ENCODE measurements at regions not wholly inside any gene's neighbourhood (a gene's known extent, or its start where the extent isn't known, plus 50 kb on each side); places are given as distances from the start of the nearest gene placed in this dataset.
"Not testable (repeated sequence)": the region's sequence is repeated elsewhere in the genome, so short reads cannot be mapped to it uniquely, and the experiment has no call there.

- POLR2A ChIA-PET; H3K4me3 ChIP-seq; H3K27ac ChIP-seq (ENCODE audit: extremely low read depth, low read depth, low read length); H3K9me3 ChIP-seq (replicated peaks; ENCODE audit: control insufficient read depth, insufficient read depth, low read depth, low read length); H3K36me3 ChIP-seq (ENCODE audit: control insufficient read depth, insufficient read depth, low read length); H2AFZ ChIP-seq (ENCODE audit: low read depth, low read length); H3K9ac ChIP-seq (ENCODE audit: insufficient read depth in 1 of 2, low read depth in 2 of 2, low read length in 2 of 2); in situ Hi-C loops (cut with MboI); H3K79me2 ChIP-seq (ENCODE audit: control insufficient read depth, insufficient read depth, low read length); H3K4me2 ChIP-seq (ENCODE audit: insufficient read depth, low read length); H3K9me1 ChIP-seq (ENCODE audit: control insufficient read depth, insufficient read depth, low read length); BruUV-seq (replicated peaks); H4K20me1 ChIP-seq (replicated peaks; ENCODE audit: control insufficient read depth, insufficient read depth, low read length); H3K27me3 ChIP-seq (ENCODE audit: control insufficient read depth in 2 of 2, insufficient read depth in 2 of 2, low read length in 2 of 2); ATAC-seq; intact Hi-C loops (cut with micrococcal nuclease); FAIRE-seq; H3K4me1 ChIP-seq (replicated peaks in 1 of 2; ENCODE audit: control insufficient read depth in 2 of 2, insufficient read depth in 2 of 2, low read length in 2 of 2); CTCF ChIA-PET (ENCODE audit: low intra/inter-chr PET ratio): not testable (repeated sequence)
- TF ChIP-seq RAD21 (CRISPR knock-in tag; conservative IDR thresholded peaks at IDR 0.05 in 1 of 2, IDR thresholded peaks at IDR 0.05 in 1 of 2) = peak in 1 of 2 experiments; percentile 4; a peak in 1 of 4 replicates
- 0% methylated on average over 2 of the region's 13 CpGs for WGBS (ENCODE audit: insufficient coverage, low coverage, missing lambda C conversion rate)
- peak in 1 of 4 experiments; percentile 0 for DNase-seq (ENCODE audit: extremely low read depth in 1 of 4, low spot score in 3 of 4)
Observed at GRCh38 chr16:32066016-32066651, 187.0 kb upstream of the TP53TG3D start.

GRCh38 chr16:32071586-32071985 is 181.5 kb upstream of the TP53TG3D start:
- H3K9me3 ChIP-seq (replicated peaks; ENCODE audit: control insufficient read depth, insufficient read depth, low read depth, low read length); BruUV-seq (replicated peaks); ATAC-seq; POLR2A ChIA-PET; H3K27ac ChIP-seq (ENCODE audit: extremely low read depth, low read depth, low read length); intact Hi-C loops (cut with micrococcal nuclease); FAIRE-seq; H4K20me1 ChIP-seq (replicated peaks; ENCODE audit: control insufficient read depth, insufficient read depth, low read length); H3K4me1 ChIP-seq (replicated peaks in 1 of 2; ENCODE audit: control insufficient read depth in 2 of 2, insufficient read depth in 2 of 2, low read length in 2 of 2); H3K79me2 ChIP-seq (ENCODE audit: control insufficient read depth, insufficient read depth, low read length); H3K4me3 ChIP-seq; H3K36me3 ChIP-seq (ENCODE audit: control insufficient read depth, insufficient read depth, low read length); H3K9me1 ChIP-seq (ENCODE audit: control insufficient read depth, insufficient read depth, low read length); H2AFZ ChIP-seq (ENCODE audit: low read depth, low read length); DNase-seq (ENCODE audit: extremely low read depth in 1 of 4, low spot score in 3 of 4); CTCF ChIA-PET (ENCODE audit: low intra/inter-chr PET ratio); H3K27me3 ChIP-seq (ENCODE audit: control insufficient read depth in 2 of 2, insufficient read depth in 2 of 2, low read length in 2 of 2); H3K4me2 ChIP-seq (ENCODE audit: insufficient read depth, low read length); H3K9ac ChIP-seq (ENCODE audit: insufficient read depth in 1 of 2, low read depth in 2 of 2, low read length in 2 of 2); in situ Hi-C loops (cut with MboI): not testable (repeated sequence)
- no CpG with 5 or more reads among the region's 3 CpGs for WGBS (ENCODE audit: insufficient coverage, low coverage, missing lambda C conversion rate)

GRCh38 chr16:32083891-32084290 is 169.2 kb upstream of the TP53TG3D start:
- H3K27ac ChIP-seq (ENCODE audit: extremely low read depth, low read depth, low read length); H3K79me2 ChIP-seq (ENCODE audit: control insufficient read depth, insufficient read depth, low read length); H2AFZ ChIP-seq (ENCODE audit: low read depth, low read length); H3K4me3 ChIP-seq; H3K9me1 ChIP-seq (ENCODE audit: control insufficient read depth, insufficient read depth, low read length); H3K27me3 ChIP-seq (ENCODE audit: control insufficient read depth in 2 of 2, insufficient read depth in 2 of 2, low read length in 2 of 2); ATAC-seq; in situ Hi-C loops (cut with MboI); DNase-seq (ENCODE audit: extremely low read depth in 1 of 4, low spot score in 3 of 4); POLR2A ChIA-PET; H3K36me3 ChIP-seq (ENCODE audit: control insufficient read depth, insufficient read depth, low read length); BruUV-seq (replicated peaks); CTCF ChIA-PET (ENCODE audit: low intra/inter-chr PET ratio); intact Hi-C loops (cut with micrococcal nuclease); FAIRE-seq; H3K9ac ChIP-seq (ENCODE audit: insufficient read depth in 1 of 2, low read depth in 2 of 2, low read length in 2 of 2); H3K4me2 ChIP-seq (ENCODE audit: insufficient read depth, low read length); H3K9me3 ChIP-seq (replicated peaks; ENCODE audit: control insufficient read depth, insufficient read depth, low read depth, low read length); H3K4me1 ChIP-seq (replicated peaks in 1 of 2; ENCODE audit: control insufficient read depth in 2 of 2, insufficient read depth in 2 of 2, low read length in 2 of 2); H4K20me1 ChIP-seq (replicated peaks; ENCODE audit: control insufficient read depth, insufficient read depth, low read length): not testable (repeated sequence)
- 5% methylated on average over 4 of the region's 15 CpGs for WGBS (ENCODE audit: insufficient coverage, low coverage, missing lambda C conversion rate)

Data from K562 (cell line).